GM23338 (cell line): ENCODE measurements at regions not wholly inside any gene's neighbourhood (a gene's known extent, or its start where the extent isn't known, plus 50 kb on each side); places are given as distances from the start of the nearest gene placed in this dataset.

ENCODE experiments used
- ATAC-seq: fragments of 200-7000 bp; cut with Tn5 transposase; 3 replicates; pipeline ENCODE4 v1.9.1; 2020
- DNase-seq: peaks from one replicate; pipeline ENCODE4 v3.0.0-alpha.2; 2015; ENCODE audit warnings: low spot score
- H2AFZ ChIP-seq: fragments of 200-600 bp; sonication (generic); 2 replicates; pipeline ENCODE4 v1.8.0; 2016; ENCODE audit warnings: antibody characterized with exemption, mild to moderate bottlenecking, moderate library complexity
- H3F3A ChIP-seq: fragments of 200-600 bp; sonication (generic); replicated peaks from 2 replicates; pipeline ENCODE4 v1.8.0; 2017; ENCODE audit warnings: antibody characterized with exemption, mixed run types, low read depth
- H3K27ac ChIP-seq: fragments of 200-600 bp; sonication (generic); 2 replicates; pipeline ENCODE4 v1.6.1; 2016; ENCODE audit warnings: low read depth
- H3K27me3 ChIP-seq: fragments of 200-600 bp; sonication (generic); 2 replicates; pipeline ENCODE4 v1.8.0; 2016; ENCODE audit warnings: mild to moderate bottlenecking, mixed run types, moderate library complexity; ENCODE audit not compliant: insufficient read depth
- H3K36me3 ChIP-seq: fragments of 200-600 bp; sonication (generic); 2 replicates; pipeline ENCODE4 v1.8.0; 2016; ENCODE audit warnings: mild to moderate bottlenecking; ENCODE audit not compliant: insufficient read depth
- H3K4me1 ChIP-seq: fragments of 200-600 bp; sonication (generic); 2 replicates; pipeline ENCODE4 v1.8.0; 2016; ENCODE audit warnings: mild to moderate bottlenecking, moderate library complexity; ENCODE audit not compliant: insufficient read depth
- H3K4me2 ChIP-seq: fragments of 200-600 bp; sonication (generic); 2 replicates; pipeline ENCODE4 v1.7.1; 2017; ENCODE audit warnings: mixed run types
- H3K4me3 ChIP-seq: fragments of 200-600 bp; sonication (generic); 2 replicates; pipeline ENCODE4 v1.6.1; 2016; ENCODE audit warnings: mixed run types
- H3K79me2 ChIP-seq: fragments of 200-600 bp; sonication (generic); replicated peaks from 2 replicates; pipeline ENCODE4 v1.8.0; 2017; ENCODE audit warnings: mild to moderate bottlenecking; ENCODE audit not compliant: insufficient read depth
- H3K9me2 ChIP-seq: fragments of 200-600 bp; sonication (generic); 2 replicates; pipeline ENCODE4 v1.8.0; 2017; ENCODE audit not compliant: insufficient read depth
- H4K20me1 ChIP-seq: fragments of 200-600 bp; sonication (generic); replicated peaks from 2 replicates; pipeline ENCODE4 v1.8.0; 2017; ENCODE audit warnings: mild to moderate bottlenecking; ENCODE audit not compliant: insufficient read depth
- H3K27ac Mint-ChIP-seq: 2 replicates; pipeline ENCODE4 v1.8.0; 2020; ENCODE audit warnings: inconsistent platforms, mild to moderate bottlenecking, moderate library complexity, mixed read lengths
- H3K27me3 Mint-ChIP-seq: 3 replicates; pipeline ENCODE4 v1.8.0; 2022; ENCODE audit warnings: low read depth, mild to moderate bottlenecking, moderate library complexity, mixed read lengths, inconsistent platforms; ENCODE audit not compliant: insufficient read depth, poor library complexity
- H3K36me3 Mint-ChIP-seq: 3 replicates; pipeline ENCODE4 v1.8.0; 2021; ENCODE audit warnings: low read depth, mild to moderate bottlenecking, inconsistent platforms, moderate library complexity, mixed read lengths
- H3K4me1 Mint-ChIP-seq: 3 replicates; pipeline ENCODE4 v1.8.0; 2020; ENCODE audit warnings: mild to moderate bottlenecking, inconsistent platforms, mixed read lengths
- H3K4me3 Mint-ChIP-seq: 3 replicates; pipeline ENCODE4 v1.8.0; 2021; ENCODE audit warnings: moderate library complexity, mild to moderate bottlenecking, inconsistent platforms, mixed read lengths
- H3K9me3 Mint-ChIP-seq: 3 replicates; pipeline ENCODE4 v1.8.0; 2020; ENCODE audit warnings: moderate library complexity, mild to moderate bottlenecking, inconsistent platforms, mixed read lengths
- CREB1 ChIP-seq: fragments of 250-450 bp; sonication (Bioruptor Pico); IDR thresholded peaks from 2 replicates; pipeline ENCODE4 v1.5.0; 2020; ENCODE audit warnings: low read depth, mild to moderate bottlenecking, moderate library complexity
- EZH2 ChIP-seq: fragments of 200-600 bp; sonication (generic); IDR thresholded peaks from one replicate; pipeline ENCODE4 v1.8.0; 2017; ENCODE audit warnings: antibody characterized with exemption, mild to moderate bottlenecking, low read depth; ENCODE audit not compliant: unreplicated experiment
- JUNB ChIP-seq: IDR thresholded peaks from one replicate; pipeline ENCODE4 v1.6.1; 2016; ENCODE audit warnings: antibody characterized with exemption; ENCODE audit not compliant: unreplicated experiment
- NANOG ChIP-seq: IDR thresholded peaks from 2 replicates; pipeline ENCODE4 v1.6.1; 2016; ENCODE audit warnings: antibody characterized with exemption, borderline replicate concordance
- POLR2AphosphoS5 ChIP-seq: IDR thresholded peaks from 2 replicates; pipeline ENCODE4 v1.6.1; 2016; ENCODE audit warnings: antibody characterized with exemption, low read depth
- STAT1 ChIP-seq: IDR thresholded peaks from one replicate; pipeline ENCODE4 v1.6.1; 2016; ENCODE audit warnings: antibody characterized with exemption; ENCODE audit not compliant: unreplicated experiment
- ZNF331 ChIP-seq: fragments of 250-450 bp; sonication (Bioruptor Pico); IDR thresholded peaks from 2 replicates; pipeline ENCODE4 v1.5.0; 2020; ENCODE audit warnings: low read depth, mild to moderate bottlenecking, moderate library complexity
- TF ChIP-seq, protein P1 (sequence below): IDR thresholded peaks from 2 replicates; pipeline ENCODE4 v1.6.1; 2016; ENCODE audit warnings: antibody characterized with exemption
- TF ChIP-seq, protein P2 (sequence below): IDR thresholded peaks from one replicate; pipeline ENCODE4 v1.6.1; 2018; ENCODE audit warnings: antibody characterized with exemption; ENCODE audit not compliant: unreplicated experiment

DNA sequence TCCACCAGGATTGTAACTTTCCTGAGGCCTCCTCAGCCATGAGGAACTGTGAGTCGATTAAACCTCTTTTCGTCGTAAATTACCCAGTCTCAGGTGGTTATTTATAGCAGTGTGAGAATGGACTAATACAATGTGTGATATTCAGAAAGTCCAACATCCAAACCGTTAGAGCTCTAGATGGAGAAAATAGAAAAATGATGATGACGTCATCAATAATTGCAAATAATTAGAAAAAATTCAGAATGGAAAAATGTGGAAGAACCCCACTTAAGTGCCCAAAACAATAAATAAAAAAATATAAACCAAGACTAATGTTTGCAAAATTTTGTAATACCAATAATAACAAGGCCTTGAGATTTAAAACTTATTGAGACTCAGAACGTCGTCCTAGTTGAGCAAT lies 103.0 kb upstream of the PLPPR5 start:
- Mint-ChIP-seq H3K4me3 (no peak overlapping the region), H3K27me3 (no peaks in the 10 kb centered on the region), H3K9me3 (no peaks in the 10 kb centered on the region; the same call in 2 of the 3 replicates), H3K27ac (no peak overlapping the region), H3K4me1 (peaks cover 8% of the 10 kb centered on the region; the same call in 2 of the 3 replicates), H3K36me3 (no peaks in the 10 kb centered on the region)
- no peaks in the 10 kb centered on the region for H3F3A ChIP-seq
- DNase-seq (no peak), ATAC-seq (no peak)
- TF ChIP-seq STAT1, result no peak
- TF ChIP-seq NANOG, result no peak
- TF ChIP-seq, protein P1, sequence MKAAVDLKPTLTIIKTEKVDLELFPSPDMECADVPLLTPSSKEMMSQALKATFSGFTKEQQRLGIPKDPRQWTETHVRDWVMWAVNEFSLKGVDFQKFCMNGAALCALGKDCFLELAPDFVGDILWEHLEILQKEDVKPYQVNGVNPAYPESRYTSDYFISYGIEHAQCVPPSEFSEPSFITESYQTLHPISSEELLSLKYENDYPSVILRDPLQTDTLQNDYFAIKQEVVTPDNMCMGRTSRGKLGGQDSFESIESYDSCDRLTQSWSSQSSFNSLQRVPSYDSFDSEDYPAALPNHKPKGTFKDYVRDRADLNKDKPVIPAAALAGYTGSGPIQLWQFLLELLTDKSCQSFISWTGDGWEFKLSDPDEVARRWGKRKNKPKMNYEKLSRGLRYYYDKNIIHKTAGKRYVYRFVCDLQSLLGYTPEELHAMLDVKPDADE, result no peak
- TF ChIP-seq JUNB, result no peak
- H3K9me2 ChIP-seq, result no peaks in the 10 kb centered on the region
- H3K4me1 ChIP-seq, result peaks cover 6% of the 10 kb centered on the region; the same call in 1 of the 2 replicates
- no peaks in the 10 kb centered on the region for H3K79me2 ChIP-seq
- H2AFZ ChIP-seq, result no peak overlapping the region
- H4K20me1 ChIP-seq, result no peaks in the 10 kb centered on the region
- no peaks in the 10 kb centered on the region for H3K36me3 ChIP-seq
- no peak overlapping the region for H3K4me3 ChIP-seq
- no peak overlapping the region for H3K27ac ChIP-seq
- no peak overlapping the region for H3K4me2 ChIP-seq
- H3K27me3 ChIP-seq, result no peaks in the 10 kb centered on the region

DNA sequence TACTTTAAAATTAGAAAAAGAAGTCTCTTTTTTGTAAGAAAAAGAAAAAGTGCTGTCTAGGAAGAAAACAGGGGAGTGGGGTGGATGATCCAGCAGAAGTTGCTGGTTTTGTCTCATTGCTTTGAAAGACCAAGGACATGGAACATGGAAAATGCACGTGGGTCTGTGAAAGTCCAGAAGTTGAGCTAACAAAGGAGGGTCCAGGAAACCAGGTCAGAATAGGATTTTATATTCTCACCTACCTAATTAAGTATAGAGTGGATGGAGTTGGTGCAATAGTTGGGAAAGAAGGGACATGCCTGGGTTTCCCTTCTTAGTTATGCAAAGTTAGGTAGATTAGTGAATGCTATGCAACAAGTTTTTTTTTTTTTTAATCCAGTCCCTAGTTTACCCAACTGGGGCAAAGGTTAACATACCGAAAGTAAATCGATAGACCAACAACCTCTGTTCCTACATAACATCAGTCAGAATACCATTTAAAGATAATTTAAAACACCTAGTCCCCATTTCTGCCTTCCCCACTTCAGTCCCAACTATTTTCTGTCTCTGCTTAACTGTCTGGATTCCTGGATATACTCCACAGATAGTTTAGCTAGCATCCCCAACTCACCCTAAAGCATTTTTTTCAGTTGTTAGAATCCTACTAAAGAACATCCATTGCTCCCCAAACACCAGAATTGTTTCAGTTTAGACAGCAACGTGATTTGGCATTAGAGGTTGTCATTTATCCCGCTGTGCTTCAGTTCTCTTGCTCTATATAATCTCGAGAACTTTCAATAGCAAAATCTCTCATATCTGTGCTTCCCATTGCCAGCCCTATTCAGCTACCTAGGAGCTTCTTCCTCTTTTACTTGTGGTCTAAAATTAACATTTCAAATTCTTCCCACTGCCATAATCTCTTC lies 105.7 kb upstream of the PLPPR5 start:
- H3K27me3 Mint-ChIP-seq, result no peaks in the 10 kb centered on the region
- no peak for DNase-seq
- Histone ChIP-seq H3K4me1 (peaks cover 6% of the 10 kb centered on the region; the same call in 1 of the 2 replicates), H3K79me2 (no peaks in the 10 kb centered on the region), H3K9me2 (no peaks in the 10 kb centered on the region), H3K4me2 (no peak overlapping the region), H4K20me1 (no peaks in the 10 kb centered on the region), H3K4me3 (no peak overlapping the region), H3K36me3 (no peaks in the 10 kb centered on the region), H2AFZ (0 out of 2 replicates have a peak overlapping the region, but pooled peaks have one; percentile 4), H3F3A (no peaks in the 10 kb centered on the region), H3K27ac (no peak overlapping the region), H3K27me3 (no peaks in the 10 kb centered on the region)
- no peak overlapping the region for H3K4me3 Mint-ChIP-seq
- TF ChIP-seq EZH2 (no peak), STAT1 (no peak), JUNB (no peak), ZNF331 (CRISPR knock-in tag) (no peak), POLR2AphosphoS5 (no peak), NANOG (no peak), CREB1 (no peak)
- TF ChIP-seq, protein P2, sequence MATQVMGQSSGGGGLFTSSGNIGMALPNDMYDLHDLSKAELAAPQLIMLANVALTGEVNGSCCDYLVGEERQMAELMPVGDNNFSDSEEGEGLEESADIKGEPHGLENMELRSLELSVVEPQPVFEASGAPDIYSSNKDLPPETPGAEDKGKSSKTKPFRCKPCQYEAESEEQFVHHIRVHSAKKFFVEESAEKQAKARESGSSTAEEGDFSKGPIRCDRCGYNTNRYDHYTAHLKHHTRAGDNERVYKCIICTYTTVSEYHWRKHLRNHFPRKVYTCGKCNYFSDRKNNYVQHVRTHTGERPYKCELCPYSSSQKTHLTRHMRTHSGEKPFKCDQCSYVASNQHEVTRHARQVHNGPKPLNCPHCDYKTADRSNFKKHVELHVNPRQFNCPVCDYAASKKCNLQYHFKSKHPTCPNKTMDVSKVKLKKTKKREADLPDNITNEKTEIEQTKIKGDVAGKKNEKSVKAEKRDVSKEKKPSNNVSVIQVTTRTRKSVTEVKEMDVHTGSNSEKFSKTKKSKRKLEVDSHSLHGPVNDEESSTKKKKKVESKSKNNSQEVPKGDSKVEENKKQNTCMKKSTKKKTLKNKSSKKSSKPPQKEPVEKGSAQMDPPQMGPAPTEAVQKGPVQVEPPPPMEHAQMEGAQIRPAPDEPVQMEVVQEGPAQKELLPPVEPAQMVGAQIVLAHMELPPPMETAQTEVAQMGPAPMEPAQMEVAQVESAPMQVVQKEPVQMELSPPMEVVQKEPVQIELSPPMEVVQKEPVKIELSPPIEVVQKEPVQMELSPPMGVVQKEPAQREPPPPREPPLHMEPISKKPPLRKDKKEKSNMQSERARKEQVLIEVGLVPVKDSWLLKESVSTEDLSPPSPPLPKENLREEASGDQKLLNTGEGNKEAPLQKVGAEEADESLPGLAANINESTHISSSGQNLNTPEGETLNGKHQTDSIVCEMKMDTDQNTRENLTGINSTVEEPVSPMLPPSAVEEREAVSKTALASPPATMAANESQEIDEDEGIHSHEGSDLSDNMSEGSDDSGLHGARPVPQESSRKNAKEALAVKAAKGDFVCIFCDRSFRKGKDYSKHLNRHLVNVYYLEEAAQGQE, result no peak
- ATAC-seq, result no peak
- no peaks in the 10 kb centered on the region for H3K36me3 Mint-ChIP-seq
- H3K27ac Mint-ChIP-seq, result peak overlapping the region; percentile 37
- peaks cover 8% of the 10 kb centered on the region; the same call in 2 of the 3 replicates for H3K4me1 Mint-ChIP-seq
- H3K9me3 Mint-ChIP-seq, result no peaks in the 10 kb centered on the region; the same call in 2 of the 3 replicates
